Common myeloid progenitor, CD34-positive (primary cell): ENCODE measurements at regions not wholly inside any gene's neighbourhood (a gene's known extent, or its start where the extent isn't known, plus 50 kb on each side); places are given as distances from the start of the nearest gene placed in this dataset.

ENCODE experiments used
- CTCF ChIA-PET: fragments of 350-600 bp; sonication (Branson Sonifier 250); formaldehyde crosslinking; loops from one replicate; lab custom pipeline; 2021; ENCODE audit warnings: antibody characterized with exemption; lab: Charles Lee
- POLR2A ChIA-PET: fragments of 350-600 bp; sonication (Branson Sonifier 250); formaldehyde crosslinking; loops from one replicate; lab custom pipeline; 2021; ENCODE audit warnings: antibody characterized with exemption; lab: Charles Lee
- DNase-seq, 3 donors: peaks; one replicate each; pipeline versions ENCODE4 v3.0.0 to v3.0.0-alpha.2; 2013
- H3K27ac ChIP-seq, 2 experiments: 1 replicate in 1 of 2; 2 replicates in 1 of 2; pipeline ENCODE4 v1.7.0; 2013; ENCODE audit warnings: inconsistent platforms in 2 of 2, low read length in 2 of 2, mild to moderate bottlenecking in 2 of 2, low read depth in 1 of 2, moderate library complexity in 1 of 2; ENCODE audit not compliant: severe bottlenecking in 2 of 2, insufficient read depth in 1 of 2, poor library complexity in 1 of 2
- H3K27me3 ChIP-seq, 5 experiments: replicated peaks in 2 of 5; 1 replicate in 3 of 5; 2 replicates in 2 of 5; pipeline versions ENCODE4 v1.6.1 to v1.7.0; 2013; ENCODE audit warnings: low read length in 4 of 5, mild to moderate bottlenecking in 2 of 5, moderate library complexity in 2 of 5, inconsistent platforms in 1 of 5; ENCODE audit not compliant: insufficient read depth in 5 of 5, control insufficient read depth in 4 of 5
- H3K36me3 ChIP-seq, 4 experiments: 1 replicate in 2 of 4; 2 replicates in 2 of 4; pipeline versions ENCODE4 v1.6.1 to v1.7.0; 2013; ENCODE audit warnings: low read length in 3 of 4, control low read depth in 1 of 4, mild to moderate bottlenecking in 1 of 4; ENCODE audit not compliant: control insufficient read depth in 4 of 4, insufficient read depth in 4 of 4
- H3K4me1 ChIP-seq, 4 experiments: 1 replicate in 3 of 4; 2 replicates in 1 of 4; pipeline versions ENCODE4 v1.6.1 to v1.7.1; 2013; ENCODE audit warnings: low read length in 3 of 4, mild to moderate bottlenecking in 3 of 4, control low read depth in 1 of 4, inconsistent platforms in 1 of 4, moderate library complexity in 1 of 4; ENCODE audit not compliant: control insufficient read depth in 4 of 4, insufficient read depth in 4 of 4; ENCODE audit errors: control extremely low read depth in 1 of 4
- H3K4me3 ChIP-seq, 7 experiments: 1 replicate in 4 of 7; 2 replicates in 3 of 7; pipeline versions ENCODE4 v1.5.1 to v1.7.0; 2013; ENCODE audit warnings: mild to moderate bottlenecking in 7 of 7, low read length in 6 of 7, moderate library complexity in 6 of 7, inconsistent platforms in 2 of 7, low read depth in 2 of 7, control low read depth in 1 of 7; ENCODE audit not compliant: insufficient read depth in 4 of 7, control insufficient read depth in 1 of 7; ENCODE audit errors: extremely low read depth in 1 of 7
- H3K9me3 ChIP-seq, 5 experiments: 1 replicate in 4 of 5; 2 replicates in 1 of 5; pipeline versions ENCODE4 v1.6.1 to v1.7.1; 2013; ENCODE audit warnings: low read length in 4 of 5, mild to moderate bottlenecking in 2 of 5, inconsistent platforms in 1 of 5, low read depth in 1 of 5, moderate library complexity in 1 of 5; ENCODE audit not compliant: control insufficient read depth in 4 of 5, insufficient read depth in 2 of 5; ENCODE audit errors: control extremely low read depth in 1 of 5
- WGBS: methylation state at CpG from one replicate; pipeline ENCODE4 v1.1.5; 2013; ENCODE audit not compliant: insufficient coverage; 5-methylcytosine and 5-hydroxymethylcytosine counted together

DNA sequence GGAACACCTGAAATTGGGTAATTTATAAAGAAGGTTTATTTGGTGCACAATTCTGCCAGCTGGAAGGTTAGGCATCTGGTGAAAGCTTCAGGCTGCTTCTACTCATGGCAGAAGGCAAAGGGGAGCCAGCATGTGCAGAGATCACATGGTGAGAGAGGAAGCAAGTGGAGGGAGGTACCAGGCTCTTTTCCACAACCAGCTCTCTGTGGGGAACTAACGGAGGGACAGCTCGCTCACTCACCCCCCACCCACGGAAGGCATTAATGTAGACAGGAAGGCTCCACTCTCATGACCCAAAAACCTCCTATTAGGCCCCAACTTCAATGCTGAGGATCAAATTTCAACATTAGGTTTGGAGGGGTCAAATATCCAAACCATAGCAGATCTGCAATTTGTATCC, 75.6 kb upstream of the ARHGAP32 start:
- DNase-seq = peak in 2 of 3 donors; percentile 44 to 66
- CTCF ChIA-PET = interaction anchor here (1.6 kb wide), 1 partner anchor 17 kb away, joined by 5 read pairs; no protein-coding TSS in a partner anchor
- Histone ChIP-seq H3K4me3 (no peak overlapping the region), H3K4me1 (peaks cover 6 to 13% (median 12%) of the 10 kb centered on the region in 4 experiments), H3K27ac (no peak overlapping the region), H3K9me3 (no peaks in the 10 kb centered on the region), H3K36me3 (peaks cover 0 to 3% (median 0%) of the 10 kb centered on the region in 4 experiments), H3K27me3 (no peaks in the 10 kb centered on the region)
- POLR2A ChIA-PET = no interaction called here
- WGBS = no CpG with 5 or more reads among the region's 3 CpGs

DNA sequence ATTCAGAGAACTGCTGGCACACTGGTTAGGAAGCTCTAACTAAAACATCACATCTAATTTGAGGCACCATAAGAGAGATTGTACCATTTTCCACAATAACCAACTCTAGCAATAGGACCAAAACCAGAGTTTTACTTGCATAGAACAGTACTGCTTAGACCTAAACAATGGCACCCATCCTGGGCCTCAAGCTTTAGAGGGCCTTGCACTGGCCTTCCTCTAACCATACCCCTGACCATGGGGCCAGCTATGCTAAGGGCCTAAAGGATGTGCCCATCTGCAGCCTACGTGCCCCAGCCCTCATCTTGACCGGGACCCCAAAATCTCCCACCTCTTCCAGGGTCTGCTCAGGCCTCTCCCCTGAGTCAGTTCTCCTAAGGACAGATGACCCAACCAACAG, 74.4 kb upstream of the ARHGAP32 start:
- H3K9me3 ChIP-seq = no peaks in the 10 kb centered on the region
- no peak for DNase-seq
- ChIA-PET POLR2A (no interaction called here), CTCF (interaction anchor here (1.6 kb wide), 1 partner anchor 16 kb away, joined by 5 read pairs; no protein-coding TSS in a partner anchor)
- no peak overlapping the region for H3K27ac ChIP-seq
- 100% methylated on average over 2 of the region's 2 CpGs for WGBS
- H3K4me3 ChIP-seq = no peak overlapping the region
- H3K36me3 ChIP-seq = peaks cover 0 to 3% (median 0%) of the 10 kb centered on the region in 4 experiments
- H3K4me1 ChIP-seq = peaks cover 6 to 14% (median 13%) of the 10 kb centered on the region in 4 experiments
- no peaks in the 10 kb centered on the region for H3K27me3 ChIP-seq

DNA sequence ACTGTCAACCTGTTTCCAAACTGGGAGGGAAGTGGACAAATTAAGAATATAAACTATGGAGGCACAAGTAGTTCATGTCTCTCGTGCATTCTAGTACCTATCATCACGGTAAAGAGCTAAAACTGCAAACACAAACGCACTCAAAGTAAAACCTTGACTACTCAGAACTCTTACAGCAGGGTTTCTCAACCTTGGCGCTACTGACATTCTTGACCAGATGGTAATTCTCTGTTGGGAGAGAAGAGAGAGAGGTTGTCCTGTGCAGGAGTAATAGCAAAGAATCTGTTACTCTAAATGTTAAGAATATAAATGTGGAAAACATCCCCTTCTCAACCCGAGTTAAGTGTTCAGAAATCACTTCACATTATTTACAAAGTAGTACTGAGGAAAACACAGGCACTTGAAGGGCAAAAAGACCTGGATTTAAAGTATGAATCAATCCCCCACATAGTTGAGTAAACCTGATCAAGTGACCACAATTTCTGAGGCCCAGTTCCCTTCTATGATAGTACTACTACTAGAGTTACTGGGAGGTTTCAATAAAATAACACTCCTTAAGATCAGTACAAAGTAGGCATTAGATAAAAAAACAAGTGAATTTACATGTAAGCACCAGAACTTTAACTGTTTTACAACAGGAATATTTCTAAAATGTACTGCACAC, 73.1 kb upstream of the ARHGAP32 start:
- Histone ChIP-seq H3K4me3 (no peak overlapping the region), H3K36me3 (peaks cover 0 to 3% (median 0%) of the 10 kb centered on the region in 4 experiments), H3K9me3 (no peaks in the 10 kb centered on the region), H3K27me3 (no peaks in the 10 kb centered on the region), H3K27ac (no peak overlapping the region), H3K4me1 (peaks cover 6 to 15% (median 9%) of the 10 kb centered on the region in 4 experiments)
- ChIA-PET CTCF (no interaction called here), POLR2A (no interaction called here)
- DNase-seq = no peak
- 93% methylated on average over 3 of the region's 5 CpGs for WGBS

DNA sequence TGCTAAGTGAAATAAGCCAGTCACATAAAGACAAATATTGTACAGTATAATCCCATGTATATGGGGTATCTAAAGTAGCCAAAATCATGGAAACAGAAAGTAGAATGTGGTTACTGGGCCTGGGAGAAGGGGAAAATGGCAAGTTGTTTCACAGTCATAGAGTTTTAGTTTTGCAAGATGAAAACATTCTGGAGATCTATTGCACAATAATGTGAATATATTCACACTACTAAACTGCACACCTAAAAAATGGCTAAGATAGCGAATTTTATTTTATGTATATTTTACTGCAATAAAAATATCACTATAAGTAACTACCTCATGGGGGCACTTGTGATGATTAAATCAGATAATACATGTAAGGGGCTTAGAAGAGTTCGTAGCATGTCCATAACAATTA, 72.0 kb upstream of the ARHGAP32 start:
- no peak for DNase-seq
- ChIA-PET CTCF (no interaction called here), POLR2A (no interaction called here)
- Histone ChIP-seq H3K36me3 (peaks cover 0 to 3% (median 0%) of the 10 kb centered on the region in 4 experiments), H3K9me3 (no peaks in the 10 kb centered on the region), H3K4me1 (peaks cover 5 to 15% (median 8%) of the 10 kb centered on the region in 4 experiments), H3K27me3 (no peaks in the 10 kb centered on the region), H3K4me3 (no peak overlapping the region), H3K27ac (no peak overlapping the region)
- no CpG with 5 or more reads among the region's 2 CpGs for WGBS

DNA sequence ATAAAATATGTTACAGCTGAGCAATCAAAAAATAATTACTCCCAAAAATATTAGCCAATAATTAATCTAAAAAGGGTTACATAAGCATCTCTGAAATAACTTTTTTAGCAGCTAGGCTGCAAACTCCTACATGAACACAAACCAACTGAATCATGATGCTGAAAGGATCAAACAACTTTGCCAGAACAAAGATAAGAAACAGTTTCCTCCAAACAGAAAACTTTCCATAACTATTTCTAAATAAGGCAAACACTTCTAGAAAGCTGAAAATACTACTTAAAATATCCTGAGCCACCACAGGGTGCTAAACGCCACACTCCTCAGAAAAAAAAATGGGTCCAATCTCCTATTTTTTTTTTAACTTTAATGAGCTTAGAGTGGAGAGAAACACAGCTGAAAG, 68.6 kb upstream of the ARHGAP32 start:
- no CpG with 5 or more reads among the region's 1 CpG for WGBS
- Histone ChIP-seq H3K4me3 (peak overlapping the region in 1 of 7 experiments; percentile 20), H3K36me3 (no peaks in the 10 kb centered on the region), H3K27me3 (no peaks in the 10 kb centered on the region), H3K27ac (no peak overlapping the region), H3K4me1 (peaks cover 0 to 9% (median 1%) of the 10 kb centered on the region in 4 experiments), H3K9me3 (no peaks in the 10 kb centered on the region)
- POLR2A ChIA-PET = no interaction called here
- CTCF ChIA-PET = interaction anchor here (0.8 kb wide), 1 partner anchor 8 kb away, joined by 4 read pairs; no protein-coding TSS in a partner anchor
- DNase-seq = peak in 2 of 3 donors; percentile 13 to 46

DNA sequence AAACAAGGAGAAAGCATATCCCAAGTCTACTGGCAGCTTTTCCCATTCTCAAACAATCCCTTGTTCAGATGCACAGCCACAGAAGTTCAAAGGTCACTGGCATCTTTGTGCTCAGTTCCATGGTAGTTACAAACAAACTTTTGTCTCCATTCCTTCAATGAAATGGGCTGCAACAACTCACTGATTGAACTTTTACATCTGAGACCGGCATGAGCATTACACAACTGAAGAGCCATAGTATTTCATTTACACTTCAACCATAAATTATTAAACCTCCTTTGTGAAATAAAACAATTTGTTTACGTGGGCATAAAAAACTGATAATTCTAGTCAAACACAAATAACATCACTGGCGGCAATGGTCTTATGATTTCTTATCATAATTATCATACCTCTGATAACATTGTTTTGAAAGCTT, 67.8 kb upstream of the ARHGAP32 start:
- CTCF ChIA-PET = interaction anchor here (0.9 to 1.7 kb wide), 2 partner anchors 9 to 72 kb away, joined by 3 read pairs; no protein-coding TSS in a partner anchor
- POLR2A ChIA-PET = no interaction called here
- Histone ChIP-seq H3K4me3 (no peak overlapping the region), H3K27ac (no peak overlapping the region), H3K9me3 (peaks cover 0 to 3% (median 0%) of the 10 kb centered on the region in 5 experiments), H3K4me1 (peaks cover 0 to 9% (median 1%) of the 10 kb centered on the region in 4 experiments), H3K27me3 (no peaks in the 10 kb centered on the region), H3K36me3 (no peaks in the 10 kb centered on the region)
- DNase-seq = no peak
- 100% methylated on average over 1 of the region's 3 CpGs for WGBS

DNA sequence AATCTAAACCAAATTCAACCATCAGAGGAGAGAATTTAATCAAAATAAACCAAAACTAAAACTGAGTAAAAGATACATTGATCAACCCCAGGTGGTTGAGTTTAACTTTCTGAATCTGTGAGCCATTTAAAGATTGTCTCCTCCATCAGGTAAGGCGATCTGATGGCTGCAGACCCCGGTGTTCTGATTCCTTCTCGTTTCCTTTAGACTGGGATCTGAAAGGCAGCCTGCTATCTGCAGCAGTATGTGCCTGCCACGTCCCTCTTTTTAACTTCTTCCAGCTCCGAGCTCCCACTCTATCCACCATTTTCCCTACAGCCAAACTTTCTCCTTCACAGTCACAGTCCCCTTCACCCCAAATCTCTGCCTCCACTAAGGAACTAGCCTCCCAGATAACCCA, 66.1 kb upstream of the ARHGAP32 start:
- H3K27ac ChIP-seq = no peak overlapping the region
- DNase-seq = no peak
- no peaks in the 10 kb centered on the region for H3K27me3 ChIP-seq
- ChIA-PET POLR2A (no interaction called here), CTCF (interaction anchor here (1.2 kb wide), 1 partner anchor 27 kb away, joined by 4 read pairs; no protein-coding TSS in a partner anchor)
- H3K4me3 ChIP-seq = no peak overlapping the region
- 80% methylated on average over 5 of the region's 5 CpGs for WGBS
- H3K4me1 ChIP-seq = peaks cover 0 to 9% (median 1%) of the 10 kb centered on the region in 4 experiments
- H3K9me3 ChIP-seq = peaks cover 0 to 3% (median 0%) of the 10 kb centered on the region in 5 experiments
- H3K36me3 ChIP-seq = no peaks in the 10 kb centered on the region
